ENCODE measurements at regions not wholly inside any gene's neighbourhood (a gene's known extent, or its start where the extent isn't known, plus 50 kb on each side); places are given as distances from the start of the nearest gene placed in this dataset.

- intact Hi-C loops (cut with micrococcal nuclease; ENCODE audit: unreplicated experiment): no loop called here
- peaks cover 25% of the 10 kb centered on the region for H3K4me1 Mint-ChIP-seq (ENCODE audit: low read depth, unreplicated experiment)
Observed at GRCh38 chr11:19428206-19429002, 187.7 kb upstream of the E2F8 start.

GRCh38 chr11:19426756-19427403 is 186.1 kb upstream of the E2F8 start:
- Mint-ChIP-seq H3K36me3 (ENCODE audit: insufficient read depth, unreplicated experiment) (no peaks in the 10 kb centered on the region), H3K27ac (ENCODE audit: unreplicated experiment) (no peak overlapping the region), H3K4me3 (ENCODE audit: unreplicated experiment) (no peak overlapping the region), H3K9me3 (ENCODE audit: unreplicated experiment) (no peaks in the 10 kb centered on the region), H3K27me3 (ENCODE audit: insufficient read depth, unreplicated experiment) (no peaks in the 10 kb centered on the region), H3K4me1 (ENCODE audit: low read depth, unreplicated experiment) (peaks cover 19% of the 10 kb centered on the region)
- no peaks in the 10 kb centered on the region for H3K9me3 ChIP-seq
- CTCF ChIA-PET: no interaction called here
- no peaks in the 10 kb centered on the region for H3K36me3 ChIP-seq (ENCODE audit: control insufficient read depth, insufficient read depth, low read length)
- no peaks in the 10 kb centered on the region for H3K27me3 ChIP-seq (replicated peaks; ENCODE audit: control insufficient read depth, insufficient read depth, low read length)
- no peak for TF ChIP-seq CTCF (IDR thresholded peaks at IDR 0.05; ENCODE audit: insufficient read depth in 1 of 2, low read depth in 1 of 2, low read length in 1 of 2, severe bottlenecking in 1 of 2, unreplicated experiment in 1 of 2)
- BruUV-seq (replicated peaks): no TSS peak
- DNase-seq: no peak
- H3K4me1 ChIP-seq: peaks cover 8% of the 10 kb centered on the region; the same call in 1 of the 2 replicates
- intact Hi-C loops (cut with micrococcal nuclease; ENCODE audit: unreplicated experiment): no loop called here
- H3K4me3 ChIP-seq (ENCODE audit: low read depth, low read length): no peak overlapping the region
- POLR2A ChIA-PET: no interaction called here

More at GRCh38 chr11:19428206-19429002, 187.7 kb upstream of the E2F8 start:
- Mint-ChIP-seq H3K9me3 (ENCODE audit: unreplicated experiment) (no peaks in the 10 kb centered on the region), H3K27me3 (ENCODE audit: insufficient read depth, unreplicated experiment) (no peaks in the 10 kb centered on the region), H3K36me3 (ENCODE audit: insufficient read depth, unreplicated experiment) (no peaks in the 10 kb centered on the region), H3K4me3 (ENCODE audit: unreplicated experiment) (no peak overlapping the region), H3K27ac (ENCODE audit: unreplicated experiment) (no peak overlapping the region)
- H3K4me1 ChIP-seq: peaks cover 20% of the 10 kb centered on the region
- no peak for DNase-seq
- H3K9me3 ChIP-seq: no peaks in the 10 kb centered on the region
- H3K4me3 ChIP-seq (ENCODE audit: low read depth, low read length): no peak overlapping the region
- ChIA-PET POLR2A (no interaction called here), CTCF (interaction anchor here (0.6 kb wide), 1 partner anchor 281 kb away, joined by 5 read pairs; no protein-coding TSS in a partner anchor)
- no peaks in the 10 kb centered on the region for H3K36me3 ChIP-seq (ENCODE audit: control insufficient read depth, insufficient read depth, low read length)
- H3K27me3 ChIP-seq (replicated peaks; ENCODE audit: control insufficient read depth, insufficient read depth, low read length): no peaks in the 10 kb centered on the region
- TF ChIP-seq CTCF (IDR thresholded peaks at IDR 0.05; ENCODE audit: insufficient read depth in 1 of 2, low read depth in 1 of 2, low read length in 1 of 2, severe bottlenecking in 1 of 2, unreplicated experiment in 1 of 2): peak in 1 of 2 experiments; percentile 11
- no TSS peak for BruUV-seq (replicated peaks)

- Mint-ChIP-seq H3K4me1 (ENCODE audit: low read depth, unreplicated experiment) (peaks cover 21% of the 10 kb centered on the region), H3K27ac (ENCODE audit: unreplicated experiment) (no peak overlapping the region), H3K9me3 (ENCODE audit: unreplicated experiment) (no peaks in the 10 kb centered on the region), H3K36me3 (ENCODE audit: insufficient read depth, unreplicated experiment) (no peaks in the 10 kb centered on the region), H3K4me3 (ENCODE audit: unreplicated experiment) (no peak overlapping the region), H3K27me3 (ENCODE audit: insufficient read depth, unreplicated experiment) (no peaks in the 10 kb centered on the region)
- ChIA-PET POLR2A (no interaction called here), CTCF (no interaction called here)
- DNase-seq: no peak
- no peak for TF ChIP-seq CTCF (IDR thresholded peaks at IDR 0.05; ENCODE audit: insufficient read depth in 1 of 2, low read depth in 1 of 2, low read length in 1 of 2, severe bottlenecking in 1 of 2, unreplicated experiment in 1 of 2)
- H3K9me3 ChIP-seq: no peaks in the 10 kb centered on the region
- H3K4me1 ChIP-seq: peaks cover 8% of the 10 kb centered on the region; the same call in 1 of the 2 replicates
- no peaks in the 10 kb centered on the region for H3K36me3 ChIP-seq (ENCODE audit: control insufficient read depth, insufficient read depth, low read length)
- intact Hi-C loops (cut with micrococcal nuclease; ENCODE audit: unreplicated experiment): no loop called here
- no peak overlapping the region for H3K4me3 ChIP-seq (ENCODE audit: low read depth, low read length)
- no TSS peak for BruUV-seq (replicated peaks)
- no peaks in the 10 kb centered on the region for H3K27me3 ChIP-seq (replicated peaks; ENCODE audit: control insufficient read depth, insufficient read depth, low read length)
Observed at GRCh38 chr11:19426011-19426755, 185.4 kb upstream of the E2F8 start.

All from Caco-2 (cell line).